ENCODE measurements at regions not wholly inside any gene's neighbourhood (a gene's known extent, or its start where the extent isn't known, plus 50 kb on each side); places are given as distances from the start of the nearest gene placed in this dataset.

DNA sequence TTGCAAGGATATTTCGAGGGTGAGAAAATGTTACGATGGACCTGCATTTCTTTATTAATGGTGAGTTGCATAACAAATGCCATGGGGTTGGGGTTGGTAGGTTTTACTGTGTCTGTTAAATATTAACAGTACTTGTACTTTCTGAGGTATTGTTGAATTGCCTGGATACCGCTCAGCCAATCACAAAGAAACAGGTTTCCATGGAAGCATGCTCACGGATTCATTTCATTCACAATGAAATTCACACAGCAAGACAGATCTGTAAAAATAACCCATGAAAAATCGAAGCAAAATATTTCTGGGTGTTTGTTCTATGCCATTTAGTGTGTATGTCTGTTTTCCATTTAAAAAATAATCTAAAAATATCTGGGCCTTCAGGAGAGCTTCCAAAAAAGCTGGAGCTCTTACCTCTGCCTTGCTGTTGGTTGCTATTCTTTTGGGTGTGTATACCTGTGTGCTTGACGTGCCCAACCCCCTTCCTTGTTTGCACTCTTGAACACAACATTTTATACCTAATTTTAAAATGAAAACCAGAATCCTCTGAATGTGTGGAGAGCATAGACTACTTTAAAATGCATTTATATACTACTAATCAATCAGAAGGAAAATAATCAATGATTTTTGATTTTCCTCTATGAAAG, 479.8 kb upstream of the TBL1XR1 start:
- no peaks in the 10 kb centered on the region for H3K27me3 ChIP-seq (ENCODE audit: low read depth)

DNA sequence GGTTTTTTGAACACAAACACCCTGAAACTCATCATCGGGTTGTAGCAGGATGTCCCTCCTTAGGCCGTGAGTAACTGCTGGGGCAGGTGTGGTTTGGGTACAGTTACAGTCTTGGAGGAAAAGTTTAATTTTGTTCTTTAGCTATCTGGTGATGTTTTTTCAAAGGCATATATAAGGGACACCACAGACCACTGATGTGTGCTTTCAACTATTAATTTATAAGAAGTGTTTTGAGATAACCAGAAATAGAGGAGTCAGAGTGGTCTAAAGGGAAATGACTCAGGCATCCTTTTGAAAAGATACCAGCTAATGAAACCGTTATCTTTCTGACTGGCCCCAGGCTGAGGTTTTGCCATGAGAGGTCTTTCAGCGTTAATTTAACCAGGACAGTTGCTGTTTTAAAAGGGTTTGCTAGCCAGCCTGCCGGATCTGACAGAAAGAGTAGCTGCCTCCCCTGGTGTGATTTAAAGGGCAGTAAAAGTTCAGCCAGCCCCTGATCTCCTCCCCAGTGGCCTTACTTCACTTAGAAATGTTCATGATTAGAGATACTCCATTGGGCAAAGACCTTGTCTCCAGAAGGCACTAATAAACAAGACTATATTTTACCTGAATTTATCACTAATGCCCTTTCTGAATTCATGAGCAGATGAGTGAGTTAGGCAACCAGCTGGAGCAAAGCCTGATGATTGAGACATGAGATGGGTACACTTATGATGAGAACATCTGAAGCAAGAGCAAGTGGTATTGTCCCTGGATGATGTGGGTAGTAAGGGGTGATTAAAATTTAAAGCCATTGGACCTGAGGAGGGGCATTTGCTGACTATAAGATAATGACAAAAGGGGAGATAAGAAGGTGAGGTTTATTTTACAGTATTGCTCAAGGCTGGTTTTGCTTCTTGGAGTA, 482.5 kb upstream of the TBL1XR1 start:
- Histone ChIP-seq H3K27me3 (ENCODE audit: low read depth) (no peaks in the 10 kb centered on the region), H3K4me3 (no peak overlapping the region), H3K9me3 (replicated peaks) (no peaks in the 10 kb centered on the region), H3K27ac (replicated peaks) (no peak overlapping the region), H3K4me1 (peaks cover 26% of the 10 kb centered on the region), H3K36me3 (no peaks in the 10 kb centered on the region)
- DNase-seq = no peak
- intact Hi-C loops (cut with micrococcal nuclease) = no loop called here
- TF ChIP-seq, protein P1, sequence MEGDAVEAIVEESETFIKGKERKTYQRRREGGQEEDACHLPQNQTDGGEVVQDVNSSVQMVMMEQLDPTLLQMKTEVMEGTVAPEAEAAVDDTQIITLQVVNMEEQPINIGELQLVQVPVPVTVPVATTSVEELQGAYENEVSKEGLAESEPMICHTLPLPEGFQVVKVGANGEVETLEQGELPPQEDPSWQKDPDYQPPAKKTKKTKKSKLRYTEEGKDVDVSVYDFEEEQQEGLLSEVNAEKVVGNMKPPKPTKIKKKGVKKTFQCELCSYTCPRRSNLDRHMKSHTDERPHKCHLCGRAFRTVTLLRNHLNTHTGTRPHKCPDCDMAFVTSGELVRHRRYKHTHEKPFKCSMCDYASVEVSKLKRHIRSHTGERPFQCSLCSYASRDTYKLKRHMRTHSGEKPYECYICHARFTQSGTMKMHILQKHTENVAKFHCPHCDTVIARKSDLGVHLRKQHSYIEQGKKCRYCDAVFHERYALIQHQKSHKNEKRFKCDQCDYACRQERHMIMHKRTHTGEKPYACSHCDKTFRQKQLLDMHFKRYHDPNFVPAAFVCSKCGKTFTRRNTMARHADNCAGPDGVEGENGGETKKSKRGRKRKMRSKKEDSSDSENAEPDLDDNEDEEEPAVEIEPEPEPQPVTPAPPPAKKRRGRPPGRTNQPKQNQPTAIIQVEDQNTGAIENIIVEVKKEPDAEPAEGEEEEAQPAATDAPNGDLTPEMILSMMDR (IDR thresholded peaks at IDR 0.05; ENCODE audit: borderline replicate concordance) = no peak

More for the DNA sequence above, 479.8 kb upstream of the TBL1XR1 start:
- Histone ChIP-seq H3K27ac (replicated peaks) (no peak overlapping the region), H3K4me1 (peaks cover 31% of the 10 kb centered on the region), H3K36me3 (no peaks in the 10 kb centered on the region), H3K9me3 (replicated peaks) (no peaks in the 10 kb centered on the region), H3K4me3 (no peak overlapping the region)
- no peak for DNase-seq
- TF ChIP-seq, protein P1 (IDR thresholded peaks at IDR 0.05; ENCODE audit: borderline replicate concordance) = no peak
- intact Hi-C loops (cut with micrococcal nuclease) = no loop called here

GRCh38 chr3:177680472-177680821, 483.2 kb upstream of the TBL1XR1 start:
- H3K27ac ChIP-seq (replicated peaks) = no peak overlapping the region
- no peaks in the 10 kb centered on the region for H3K9me3 ChIP-seq (replicated peaks)
- H3K27me3 ChIP-seq (ENCODE audit: low read depth) = no peaks in the 10 kb centered on the region
- no peak overlapping the region for H3K4me3 ChIP-seq
- H3K36me3 ChIP-seq = no peaks in the 10 kb centered on the region
- intact Hi-C loops (cut with micrococcal nuclease) = no loop called here
- DNase-seq = no peak
- TF ChIP-seq, protein P1 (IDR thresholded peaks at IDR 0.05; ENCODE audit: borderline replicate concordance) = no peak
- peaks cover 26% of the 10 kb centered on the region for H3K4me1 ChIP-seq

GRCh38 chr3:177681156-177681555, 483.9 kb upstream of the TBL1XR1 start:
- no peak for DNase-seq
- Histone ChIP-seq H3K27ac (replicated peaks) (no peak overlapping the region), H3K27me3 (ENCODE audit: low read depth) (no peaks in the 10 kb centered on the region), H3K4me1 (peaks cover 26% of the 10 kb centered on the region), H3K36me3 (no peaks in the 10 kb centered on the region), H3K9me3 (replicated peaks) (no peaks in the 10 kb centered on the region), H3K4me3 (no peak overlapping the region)
- TF ChIP-seq, protein P1 (IDR thresholded peaks at IDR 0.05; ENCODE audit: borderline replicate concordance) = no peak
- intact Hi-C loops (cut with micrococcal nuclease) = no loop called here

- peaks cover 26% of the 10 kb centered on the region for H3K4me1 ChIP-seq
- H3K27me3 ChIP-seq (ENCODE audit: low read depth) = no peaks in the 10 kb centered on the region
- intact Hi-C loops (cut with micrococcal nuclease) = no loop called here
- no peaks in the 10 kb centered on the region for H3K36me3 ChIP-seq
- no peak overlapping the region for H3K4me3 ChIP-seq
- TF ChIP-seq, protein P1 (IDR thresholded peaks at IDR 0.05; ENCODE audit: borderline replicate concordance) = no peak
- H3K27ac ChIP-seq (replicated peaks) = no peak overlapping the region
- no peak for DNase-seq
- no peaks in the 10 kb centered on the region for H3K9me3 ChIP-seq (replicated peaks)
These were observed 484.6 kb upstream of the TBL1XR1 start for GRCh38 chr3:177681852-177682251.

All from left ventricle myocardium inferior (tissue), 1 donor.